ENCODE measurements at regions not wholly inside any gene's neighbourhood (a gene's known extent, or its start where the extent isn't known, plus 50 kb on each side); places are given as distances from the start of the nearest gene placed in this dataset.
"Not testable (repeated sequence)": the region's sequence is repeated elsewhere in the genome, so short reads cannot be mapped to it uniquely, and the experiment has no call there.

GRCh38 chr14:85186082-85186481, 343.9 kb upstream of the FLRT2 start:
- CTCF ChIA-PET, result no interaction called here
- POLR2A ChIA-PET, result no interaction called here
- TF ChIP-seq TARDBP (IDR thresholded peaks at IDR 0.05), result no peak
- TF ChIP-seq L3MBTL2 (conservative IDR thresholded peaks at IDR 0.05), result no peak
- no peak for TF ChIP-seq CTBP1 (IDR thresholded peaks at IDR 0.05; ENCODE audit: borderline replicate concordance)
- no peak for DNase-seq (ENCODE audit: extremely low spot score)

GRCh38 chr14:85187521-85187920, 342.4 kb upstream of the FLRT2 start:
- ChIA-PET CTCF (no interaction called here), POLR2A (no interaction called here)
- TF ChIP-seq FOXA1 (IDR thresholded peaks at IDR 0.05), result no peak
- no peak for TF ChIP-seq BHLHE40 (IDR thresholded peaks at IDR 0.05; ENCODE audit: borderline replicate concordance)
- no peak for TF ChIP-seq PKNOX1 (IDR thresholded peaks at IDR 0.05)
- no peak for TF ChIP-seq SUZ12 (IDR thresholded peaks at IDR 0.05)
- TF ChIP-seq NFRKB (IDR thresholded peaks at IDR 0.05), result no peak
- no peak for TF ChIP-seq ZNF384 (IDR thresholded peaks at IDR 0.05)
- no peak for TF ChIP-seq FOXM1 (IDR thresholded peaks at IDR 0.05; ENCODE audit: borderline replicate concordance)
- no peak for TF ChIP-seq SP1 (IDR thresholded peaks at IDR 0.05)
- no peak for TF ChIP-seq FOXK2 (IDR thresholded peaks at IDR 0.05)
- no peak for TF ChIP-seq L3MBTL2 (conservative IDR thresholded peaks at IDR 0.05)
- TF ChIP-seq CTBP1 (IDR thresholded peaks at IDR 0.05; ENCODE audit: borderline replicate concordance), result no peak
- no peak for TF ChIP-seq ELF4 (IDR thresholded peaks at IDR 0.05)
- TF ChIP-seq HDGF (IDR thresholded peaks at IDR 0.05; ENCODE audit: borderline replicate concordance), result no peak
- no peak for TF ChIP-seq TARDBP (IDR thresholded peaks at IDR 0.05)
- DNase-seq (ENCODE audit: extremely low spot score), result no peak

GRCh38 chr14:85188836-85189235, 341.1 kb upstream of the FLRT2 start:
- ChIA-PET POLR2A (no interaction called here), CTCF (no interaction called here)
- TF ChIP-seq LEF1 (IDR thresholded peaks at IDR 0.05; ENCODE audit: borderline replicate concordance) (no peak), PKNOX1 (IDR thresholded peaks at IDR 0.05) (no peak), TARDBP (IDR thresholded peaks at IDR 0.05) (no peak), HDGF (IDR thresholded peaks at IDR 0.05; ENCODE audit: borderline replicate concordance) (no peak), SUZ12 (IDR thresholded peaks at IDR 0.05) (no peak), FOXK2 (IDR thresholded peaks at IDR 0.05) (no peak), CTBP1 (IDR thresholded peaks at IDR 0.05; ENCODE audit: borderline replicate concordance) (no peak), ELF4 (IDR thresholded peaks at IDR 0.05) (no peak), FOXA1 (IDR thresholded peaks at IDR 0.05) (no peak), NFRKB (IDR thresholded peaks at IDR 0.05) (no peak), L3MBTL2 (conservative IDR thresholded peaks at IDR 0.05) (no peak), ARNT (IDR thresholded peaks at IDR 0.05) (no peak), ZNF384 (IDR thresholded peaks at IDR 0.05) (no peak), SP1 (IDR thresholded peaks at IDR 0.05) (no peak)
- no peak for DNase-seq (ENCODE audit: extremely low spot score)

GRCh38 chr14:85189253-85189652, 340.7 kb upstream of the FLRT2 start:
- DNase-seq (ENCODE audit: extremely low spot score); CTCF ChIA-PET; POLR2A ChIA-PET: not testable (repeated sequence)

GRCh38 chr14:85190251-85190650, 339.7 kb upstream of the FLRT2 start:
- CTCF ChIA-PET, result no interaction called here
- TF ChIP-seq FOXM1 (IDR thresholded peaks at IDR 0.05; ENCODE audit: borderline replicate concordance), result no peak
- no peak for TF ChIP-seq FOXK2 (IDR thresholded peaks at IDR 0.05)
- TF ChIP-seq ELF4 (IDR thresholded peaks at IDR 0.05), result no peak
- TF ChIP-seq ZNF384 (IDR thresholded peaks at IDR 0.05), result no peak
- TF ChIP-seq HDGF (IDR thresholded peaks at IDR 0.05; ENCODE audit: borderline replicate concordance), result no peak
- no peak for TF ChIP-seq BHLHE40 (IDR thresholded peaks at IDR 0.05; ENCODE audit: borderline replicate concordance)
- TF ChIP-seq FOXA1 (IDR thresholded peaks at IDR 0.05), result no peak
- TF ChIP-seq TARDBP (IDR thresholded peaks at IDR 0.05), result no peak
- no peak for TF ChIP-seq SUZ12 (IDR thresholded peaks at IDR 0.05)
- TF ChIP-seq ARNT (IDR thresholded peaks at IDR 0.05), result no peak
- TF ChIP-seq SP1 (IDR thresholded peaks at IDR 0.05), result no peak
- TF ChIP-seq LEF1 (IDR thresholded peaks at IDR 0.05; ENCODE audit: borderline replicate concordance), result no peak
- TF ChIP-seq L3MBTL2 (conservative IDR thresholded peaks at IDR 0.05), result no peak
- DNase-seq (ENCODE audit: extremely low spot score), result no peak
- POLR2A ChIA-PET, result no interaction called here

GRCh38 chr14:85191986-85192385, 338.0 kb upstream of the FLRT2 start:
- TF ChIP-seq ZNF384 (IDR thresholded peaks at IDR 0.05), result no peak
- TF ChIP-seq HDGF (IDR thresholded peaks at IDR 0.05; ENCODE audit: borderline replicate concordance), result no peak
- no peak for TF ChIP-seq TARDBP (IDR thresholded peaks at IDR 0.05)
- TF ChIP-seq FOXK2 (IDR thresholded peaks at IDR 0.05), result no peak
- no peak for TF ChIP-seq NFRKB (IDR thresholded peaks at IDR 0.05)
- TF ChIP-seq SUZ12 (IDR thresholded peaks at IDR 0.05), result no peak
- TF ChIP-seq FOXA1 (IDR thresholded peaks at IDR 0.05), result no peak
- CTCF ChIA-PET, result no interaction called here
- DNase-seq (ENCODE audit: extremely low spot score), result no peak
- POLR2A ChIA-PET, result no interaction called here

GRCh38 chr14:85195872-85196477, 334.0 kb upstream of the FLRT2 start:
- peak; percentile 6 for DNase-seq (ENCODE audit: extremely low spot score)
- ChIA-PET POLR2A (no interaction called here), CTCF (interaction anchor here (0.6 kb wide), 1 partner anchor 9 kb away, joined by 3 read pairs; no protein-coding TSS in a partner anchor)
- TF ChIP-seq LEF1 (IDR thresholded peaks at IDR 0.05; ENCODE audit: borderline replicate concordance), result no peak
- TF ChIP-seq ARNT (IDR thresholded peaks at IDR 0.05), result no peak

GRCh38 chr14:85198001-85198400, 331.9 kb upstream of the FLRT2 start:
- ChIA-PET POLR2A (no interaction called here), CTCF (no interaction called here)
- no peak for DNase-seq (ENCODE audit: extremely low spot score)
- TF ChIP-seq SP1 (IDR thresholded peaks at IDR 0.05) (no peak), BHLHE40 (IDR thresholded peaks at IDR 0.05; ENCODE audit: borderline replicate concordance) (no peak), FOXA1 (IDR thresholded peaks at IDR 0.05) (no peak), ELF4 (IDR thresholded peaks at IDR 0.05) (no peak), FOXK2 (IDR thresholded peaks at IDR 0.05) (no peak), HDGF (IDR thresholded peaks at IDR 0.05; ENCODE audit: borderline replicate concordance) (no peak), SUZ12 (IDR thresholded peaks at IDR 0.05) (no peak), TARDBP (IDR thresholded peaks at IDR 0.05) (no peak), PKNOX1 (IDR thresholded peaks at IDR 0.05) (no peak), CTBP1 (IDR thresholded peaks at IDR 0.05; ENCODE audit: borderline replicate concordance) (no peak), ARNT (IDR thresholded peaks at IDR 0.05) (no peak), LEF1 (IDR thresholded peaks at IDR 0.05; ENCODE audit: borderline replicate concordance) (no peak), FOXM1 (IDR thresholded peaks at IDR 0.05; ENCODE audit: borderline replicate concordance) (no peak), NFRKB (IDR thresholded peaks at IDR 0.05) (no peak), L3MBTL2 (conservative IDR thresholded peaks at IDR 0.05) (no peak), ZNF384 (IDR thresholded peaks at IDR 0.05) (no peak)
